ENCODE measurements at regions not wholly inside any gene's neighbourhood (a gene's known extent, or its start where the extent isn't known, plus 50 kb on each side); places are given as distances from the start of the nearest gene placed in this dataset.

- DNase-seq (ENCODE audit: low read depth) = no peak
- H3K4me3 ChIP-seq (ENCODE audit: low read depth, low read length) = no peak overlapping the region
- no peak for TF ChIP-seq CTCF (conservative IDR thresholded peaks at IDR 0.05; ENCODE audit: low read depth, low read length)
Observed at GRCh38 chr7:80082213-80082612, 52.4 kb upstream of the GNAI1 start.

- no peak for DNase-seq (ENCODE audit: low read depth)
- TF ChIP-seq CTCF (conservative IDR thresholded peaks at IDR 0.05; ENCODE audit: low read depth, low read length) = no peak
- H3K4me3 ChIP-seq (ENCODE audit: low read depth, low read length) = no peak overlapping the region
Observed at GRCh38 chr7:80078886-80079285, 55.7 kb upstream of the GNAI1 start.

- no peak for DNase-seq (ENCODE audit: low read depth)
- no peak for TF ChIP-seq CTCF (conservative IDR thresholded peaks at IDR 0.05; ENCODE audit: low read depth, low read length)
- H3K4me3 ChIP-seq (ENCODE audit: low read depth, low read length) = peak overlapping the region; percentile 40
Observed at GRCh38 chr7:80078159-80078731, 56.4 kb upstream of the GNAI1 start.

DNA sequence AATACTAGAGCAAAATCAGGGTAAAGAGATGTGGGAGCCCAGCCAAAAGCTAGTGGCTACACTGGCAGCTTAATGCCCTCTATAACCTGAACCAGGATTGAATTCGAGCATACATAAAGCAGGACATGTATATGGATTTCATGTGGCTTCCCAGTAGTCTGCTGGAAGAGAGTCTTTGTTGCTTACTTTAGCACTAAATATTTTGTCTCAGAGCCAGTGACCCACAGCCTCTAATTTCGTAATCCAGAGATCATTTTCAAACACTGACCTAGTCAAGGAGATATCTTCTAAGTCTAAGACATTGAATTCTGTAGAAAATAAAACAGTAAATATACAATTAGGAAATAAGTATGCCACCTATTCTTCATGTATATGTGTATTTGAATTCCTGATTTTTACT lies 64.2 kb upstream of the GNAI1 start:
- no peak for DNase-seq (ENCODE audit: low read depth)
- no peak for TF ChIP-seq CTCF (conservative IDR thresholded peaks at IDR 0.05; ENCODE audit: low read depth, low read length)
- no peak overlapping the region for H3K4me3 ChIP-seq (ENCODE audit: low read depth, low read length)

DNA sequence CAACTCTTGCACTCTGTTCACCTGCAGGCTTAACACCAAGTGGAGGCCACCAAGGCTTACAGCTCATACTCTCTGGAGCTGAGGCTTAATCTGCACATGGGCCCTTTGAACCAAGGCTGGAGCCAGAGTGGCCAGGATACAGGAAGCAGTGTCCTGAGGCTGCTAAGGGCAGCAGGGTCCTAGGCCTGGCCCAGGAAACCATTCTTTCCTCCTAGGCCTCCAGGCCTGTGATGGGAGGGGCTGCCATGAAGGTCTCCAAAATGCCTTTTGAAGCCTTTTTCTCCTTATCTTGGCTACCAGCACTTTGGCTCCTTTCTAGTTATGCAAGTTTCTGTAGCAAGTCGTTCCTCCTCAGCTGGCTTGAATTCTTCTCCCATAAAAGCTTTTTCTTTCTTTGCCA lies 68.0 kb upstream of the GNAI1 start:
- no peak overlapping the region for H3K4me3 ChIP-seq (ENCODE audit: low read depth, low read length)
- no peak for DNase-seq (ENCODE audit: low read depth)
- TF ChIP-seq CTCF (conservative IDR thresholded peaks at IDR 0.05; ENCODE audit: low read depth, low read length) = no peak

GRCh38 chr7:80063834-80064233 lies 70.8 kb upstream of the GNAI1 start:
- DNase-seq (ENCODE audit: low read depth) = no peak
- TF ChIP-seq CTCF (conservative IDR thresholded peaks at IDR 0.05; ENCODE audit: low read depth, low read length) = no peak
- H3K4me3 ChIP-seq (ENCODE audit: low read depth, low read length) = no peak overlapping the region

DNA sequence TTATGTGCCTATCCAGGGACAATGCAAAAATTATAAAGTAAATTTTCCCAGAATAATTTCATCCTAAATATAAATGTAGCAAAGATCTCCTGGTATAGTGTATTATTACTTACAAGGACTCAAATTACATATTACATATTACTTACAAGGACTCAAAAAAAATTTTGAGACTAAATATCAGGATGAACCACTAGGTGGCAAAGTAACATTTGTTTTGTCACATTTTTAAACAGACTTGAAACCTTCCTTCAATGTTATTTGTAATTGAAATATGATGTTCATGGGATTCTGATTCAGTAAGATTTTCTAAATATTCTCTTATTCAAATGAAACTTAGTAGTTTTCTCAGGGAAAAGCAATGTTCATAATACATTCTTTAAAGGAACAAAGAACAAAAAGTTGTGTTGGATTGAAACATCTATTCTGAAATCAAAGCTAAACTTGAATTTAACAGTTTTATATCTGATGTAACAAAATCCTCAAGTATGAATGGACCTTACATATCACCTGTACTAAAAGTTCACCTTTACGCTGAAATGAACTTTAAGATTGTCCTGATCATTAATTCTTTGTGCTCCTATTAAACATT lies 74.3 kb upstream of the GNAI1 start:
- no peak for DNase-seq (ENCODE audit: low read depth)
- peak; percentile 47 for TF ChIP-seq CTCF (conservative IDR thresholded peaks at IDR 0.05; ENCODE audit: low read depth, low read length)
- no peak overlapping the region for H3K4me3 ChIP-seq (ENCODE audit: low read depth, low read length)
